ENCODE measurements at regions not wholly inside any gene's neighbourhood (a gene's known extent, or its start where the extent isn't known, plus 50 kb on each side); places are given as distances from the start of the nearest gene placed in this dataset.

DNA sequence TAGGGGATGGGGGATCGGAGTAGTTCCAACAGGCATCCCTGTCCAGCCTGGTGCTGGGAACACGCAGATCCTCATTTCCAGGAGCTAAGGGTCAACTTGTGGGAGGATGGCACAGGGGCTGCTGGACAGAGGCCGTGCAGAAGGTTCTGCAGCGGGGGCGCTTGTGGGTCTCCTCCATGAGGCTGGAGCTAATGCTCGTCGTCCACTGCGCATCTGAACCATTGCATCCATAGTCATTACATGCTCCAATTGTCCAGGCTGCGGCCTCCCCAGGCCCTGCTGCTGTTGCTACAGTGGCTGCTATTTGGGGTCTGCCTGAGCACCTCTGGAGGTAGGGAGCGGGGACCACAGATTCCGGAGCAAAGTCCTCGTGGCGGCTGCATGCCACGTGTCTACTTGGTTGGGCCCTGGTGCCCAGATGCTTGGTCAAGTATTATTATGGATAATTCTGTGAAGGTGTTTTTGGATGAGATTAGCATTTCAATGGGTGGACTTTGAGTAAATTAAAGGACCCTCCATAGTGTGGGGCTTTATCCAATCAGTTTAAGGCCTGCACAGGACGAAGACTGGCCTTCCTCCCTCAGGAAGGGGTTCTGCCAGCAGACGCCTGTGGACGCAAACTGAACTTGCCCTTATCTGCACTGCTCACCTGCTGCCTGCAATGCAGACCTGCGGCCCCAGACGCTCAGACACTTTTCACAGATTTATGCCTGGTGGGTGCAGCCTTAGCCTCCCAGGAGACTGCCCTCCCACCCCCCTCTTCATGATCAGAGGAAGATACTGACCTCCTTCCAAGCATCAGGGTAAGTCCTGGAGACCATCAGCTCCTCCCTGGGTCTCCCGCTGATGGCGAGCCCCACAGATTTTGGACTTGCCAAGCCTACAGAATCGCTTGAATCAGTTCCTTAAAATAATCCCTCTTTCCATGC is 127.5 kb upstream of the IRX4 start:
- Histone ChIP-seq H3K27ac (ENCODE audit: insufficient read depth in 1 of 2, low read depth in 1 of 2, low read length in 2 of 2, poor library complexity in 1 of 2, severe bottlenecking in 2 of 2) (no peak overlapping the region), H3K9me3 (ENCODE audit: control extremely low read depth in 1 of 5, control insufficient read depth in 4 of 5, insufficient read depth in 2 of 5, low read depth in 1 of 5, low read length in 4 of 5) (no peaks in the 10 kb centered on the region), H3K4me1 (ENCODE audit: control extremely low read depth in 1 of 4, control insufficient read depth in 4 of 4, insufficient read depth in 4 of 4, low read length in 3 of 4) (no peaks in the 10 kb centered on the region), H3K27me3 (replicated peaks in 2 of 5; ENCODE audit: control insufficient read depth in 4 of 5, insufficient read depth in 5 of 5, low read length in 4 of 5) (peaks cover 0 to 34% (median 11%) of the 10 kb centered on the region in 5 experiments), H3K4me3 (ENCODE audit: control insufficient read depth in 1 of 7, extremely low read depth in 1 of 7, insufficient read depth in 4 of 7, low read depth in 2 of 7, low read length in 6 of 7) (no peak overlapping the region), H3K36me3 (ENCODE audit: control insufficient read depth in 4 of 4, insufficient read depth in 4 of 4, low read length in 3 of 4) (no peaks in the 10 kb centered on the region)
- CTCF ChIA-PET: no interaction called here
- POLR2A ChIA-PET: no interaction called here
- DNase-seq: no peak
- 84% methylated on average over 19 of the region's 22 CpGs for WGBS (ENCODE audit: insufficient coverage)

DNA sequence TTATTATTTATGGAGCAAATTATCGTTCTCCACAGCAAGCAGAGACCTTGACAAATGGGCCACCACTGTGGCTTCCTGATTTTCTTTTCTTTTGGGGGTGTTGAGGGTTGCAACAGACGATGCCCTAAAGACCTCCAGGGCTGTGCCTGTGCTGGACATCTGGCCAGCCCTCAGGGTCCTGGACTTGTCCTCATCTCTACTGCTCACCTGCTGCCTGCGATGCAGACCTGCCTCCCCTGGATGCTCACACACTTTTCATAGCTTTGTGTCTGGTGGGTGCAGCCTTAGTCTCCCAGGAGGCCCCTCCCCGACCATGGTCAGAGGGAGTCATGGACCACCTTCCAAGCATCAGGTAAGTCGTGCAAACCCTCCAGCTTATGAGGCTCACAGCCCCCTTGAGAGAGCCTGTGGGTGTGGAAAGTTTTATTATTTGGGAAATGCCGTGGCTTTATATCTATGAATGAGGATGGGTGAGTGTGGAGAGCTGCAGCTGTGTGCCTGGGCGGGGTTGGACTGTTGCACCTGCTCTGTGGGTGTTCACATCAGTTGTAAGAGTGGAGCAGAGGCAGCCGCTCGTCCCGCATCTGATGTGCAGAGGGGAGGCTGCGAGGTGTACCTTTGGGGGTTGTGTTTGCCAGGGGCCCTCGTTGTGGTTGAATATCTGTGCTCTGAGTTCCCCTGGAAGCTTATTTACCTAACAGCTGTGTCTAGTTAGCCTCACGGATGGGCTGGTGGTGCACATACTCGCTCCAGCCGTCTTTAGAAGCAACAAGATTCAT is 126.3 kb upstream of the IRX4 start:
- H3K36me3 ChIP-seq (ENCODE audit: control insufficient read depth in 4 of 4, insufficient read depth in 4 of 4, low read length in 3 of 4): no peaks in the 10 kb centered on the region
- no peaks in the 10 kb centered on the region for H3K4me1 ChIP-seq (ENCODE audit: control extremely low read depth in 1 of 4, control insufficient read depth in 4 of 4, insufficient read depth in 4 of 4, low read length in 3 of 4)
- no peaks in the 10 kb centered on the region for H3K9me3 ChIP-seq (ENCODE audit: control extremely low read depth in 1 of 5, control insufficient read depth in 4 of 5, insufficient read depth in 2 of 5, low read depth in 1 of 5, low read length in 4 of 5)
- H3K27me3 ChIP-seq (replicated peaks in 2 of 5; ENCODE audit: control insufficient read depth in 4 of 5, insufficient read depth in 5 of 5, low read length in 4 of 5): peaks cover 0 to 38% (median 11%) of the 10 kb centered on the region in 5 experiments
- no peak overlapping the region for H3K27ac ChIP-seq (ENCODE audit: insufficient read depth in 1 of 2, low read depth in 1 of 2, low read length in 2 of 2, poor library complexity in 1 of 2, severe bottlenecking in 2 of 2)
- 87% methylated on average over 10 of the region's 15 CpGs for WGBS (ENCODE audit: insufficient coverage)
- ChIA-PET POLR2A (no interaction called here), CTCF (no interaction called here)
- no peak for DNase-seq
- H3K4me3 ChIP-seq (ENCODE audit: control insufficient read depth in 1 of 7, extremely low read depth in 1 of 7, insufficient read depth in 4 of 7, low read depth in 2 of 7, low read length in 6 of 7): no peak overlapping the region

GRCh38 chr5:2007878-2008501 is 125.3 kb upstream of the IRX4 start:
- Histone ChIP-seq H3K27ac (ENCODE audit: insufficient read depth in 1 of 2, low read depth in 1 of 2, low read length in 2 of 2, poor library complexity in 1 of 2, severe bottlenecking in 2 of 2) (no peak overlapping the region), H3K4me3 (ENCODE audit: control insufficient read depth in 1 of 7, extremely low read depth in 1 of 7, insufficient read depth in 4 of 7, low read depth in 2 of 7, low read length in 6 of 7) (no peak overlapping the region)
- POLR2A ChIA-PET: no interaction called here

GRCh38 chr5:2007496-2007877 is 124.8 kb upstream of the IRX4 start:
- no peaks in the 10 kb centered on the region for H3K36me3 ChIP-seq (ENCODE audit: control insufficient read depth in 4 of 4, insufficient read depth in 4 of 4, low read length in 3 of 4)
- DNase-seq: no peak
- H3K27ac ChIP-seq (ENCODE audit: insufficient read depth in 1 of 2, low read depth in 1 of 2, low read length in 2 of 2, poor library complexity in 1 of 2, severe bottlenecking in 2 of 2): no peak overlapping the region
- H3K4me1 ChIP-seq (ENCODE audit: control extremely low read depth in 1 of 4, control insufficient read depth in 4 of 4, insufficient read depth in 4 of 4, low read length in 3 of 4): no peaks in the 10 kb centered on the region
- ChIA-PET CTCF (no interaction called here), POLR2A (no interaction called here)
- no peak overlapping the region for H3K4me3 ChIP-seq (ENCODE audit: control insufficient read depth in 1 of 7, extremely low read depth in 1 of 7, insufficient read depth in 4 of 7, low read depth in 2 of 7, low read length in 6 of 7)
- 93% methylated on average over 23 of the region's 24 CpGs for WGBS (ENCODE audit: insufficient coverage)
- H3K9me3 ChIP-seq (ENCODE audit: control extremely low read depth in 1 of 5, control insufficient read depth in 4 of 5, insufficient read depth in 2 of 5, low read depth in 1 of 5, low read length in 4 of 5): no peaks in the 10 kb centered on the region
- peaks cover 0 to 35% (median 11%) of the 10 kb centered on the region in 5 experiments for H3K27me3 ChIP-seq (replicated peaks in 2 of 5; ENCODE audit: control insufficient read depth in 4 of 5, insufficient read depth in 5 of 5, low read length in 4 of 5)

More at GRCh38 chr5:2007878-2008501, 125.3 kb upstream of the IRX4 start:
- Histone ChIP-seq H3K36me3 (ENCODE audit: control insufficient read depth in 4 of 4, insufficient read depth in 4 of 4, low read length in 3 of 4) (no peaks in the 10 kb centered on the region), H3K4me1 (ENCODE audit: control extremely low read depth in 1 of 4, control insufficient read depth in 4 of 4, insufficient read depth in 4 of 4, low read length in 3 of 4) (no peaks in the 10 kb centered on the region), H3K9me3 (ENCODE audit: control extremely low read depth in 1 of 5, control insufficient read depth in 4 of 5, insufficient read depth in 2 of 5, low read depth in 1 of 5, low read length in 4 of 5) (no peaks in the 10 kb centered on the region), H3K27me3 (replicated peaks in 2 of 5; ENCODE audit: control insufficient read depth in 4 of 5, insufficient read depth in 5 of 5, low read length in 4 of 5) (peaks cover 0 to 38% (median 11%) of the 10 kb centered on the region in 5 experiments)
- WGBS (ENCODE audit: insufficient coverage): 72% methylated on average over 28 of the region's 35 CpGs
- CTCF ChIA-PET: no interaction called here
- DNase-seq: no peak

GRCh38 chr5:2006971-2007291 is 124.2 kb upstream of the IRX4 start:
- POLR2A ChIA-PET: no interaction called here
- H3K9me3 ChIP-seq (ENCODE audit: control extremely low read depth in 1 of 5, control insufficient read depth in 4 of 5, insufficient read depth in 2 of 5, low read depth in 1 of 5, low read length in 4 of 5): no peaks in the 10 kb centered on the region
- CTCF ChIA-PET: no interaction called here
- no peaks in the 10 kb centered on the region for H3K4me1 ChIP-seq (ENCODE audit: control extremely low read depth in 1 of 4, control insufficient read depth in 4 of 4, insufficient read depth in 4 of 4, low read length in 3 of 4)
- H3K36me3 ChIP-seq (ENCODE audit: control insufficient read depth in 4 of 4, insufficient read depth in 4 of 4, low read length in 3 of 4): no peaks in the 10 kb centered on the region
- peaks cover 0 to 33% (median 11%) of the 10 kb centered on the region in 5 experiments for H3K27me3 ChIP-seq (replicated peaks in 2 of 5; ENCODE audit: control insufficient read depth in 4 of 5, insufficient read depth in 5 of 5, low read length in 4 of 5)
- no peak overlapping the region for H3K27ac ChIP-seq (ENCODE audit: insufficient read depth in 1 of 2, low read depth in 1 of 2, low read length in 2 of 2, poor library complexity in 1 of 2, severe bottlenecking in 2 of 2)
- WGBS (ENCODE audit: insufficient coverage): 92% methylated on average over 12 of the region's 14 CpGs
- H3K4me3 ChIP-seq (ENCODE audit: control insufficient read depth in 1 of 7, extremely low read depth in 1 of 7, insufficient read depth in 4 of 7, low read depth in 2 of 7, low read length in 6 of 7): no peak overlapping the region
- no peak for DNase-seq

- no peak overlapping the region for H3K4me3 ChIP-seq (ENCODE audit: control insufficient read depth in 1 of 7, extremely low read depth in 1 of 7, insufficient read depth in 4 of 7, low read depth in 2 of 7, low read length in 6 of 7)
- H3K27ac ChIP-seq (ENCODE audit: insufficient read depth in 1 of 2, low read depth in 1 of 2, low read length in 2 of 2, poor library complexity in 1 of 2, severe bottlenecking in 2 of 2): no peak overlapping the region
- ChIA-PET CTCF (no interaction called here), POLR2A (no interaction called here)
- H3K9me3 ChIP-seq (ENCODE audit: control extremely low read depth in 1 of 5, control insufficient read depth in 4 of 5, insufficient read depth in 2 of 5, low read depth in 1 of 5, low read length in 4 of 5): no peaks in the 10 kb centered on the region
- peaks cover 0 to 30% (median 11%) of the 10 kb centered on the region in 5 experiments for H3K27me3 ChIP-seq (replicated peaks in 2 of 5; ENCODE audit: control insufficient read depth in 4 of 5, insufficient read depth in 5 of 5, low read length in 4 of 5)
- WGBS (ENCODE audit: insufficient coverage): 93% methylated on average over 20 of the region's 24 CpGs
- H3K36me3 ChIP-seq (ENCODE audit: control insufficient read depth in 4 of 4, insufficient read depth in 4 of 4, low read length in 3 of 4): no peaks in the 10 kb centered on the region
- no peak for DNase-seq
- peaks cover 0 to 2% (median 0%) of the 10 kb centered on the region in 4 experiments for H3K4me1 ChIP-seq (ENCODE audit: control extremely low read depth in 1 of 4, control insufficient read depth in 4 of 4, insufficient read depth in 4 of 4, low read length in 3 of 4)
Measured at GRCh38 chr5:2006193-2006970, 123.7 kb upstream of the IRX4 start.
